ENCODE measurements at regions not wholly inside any gene's neighbourhood (a gene's known extent, or its start where the extent isn't known, plus 50 kb on each side); places are given as distances from the start of the nearest gene placed in this dataset.
"Not testable (repeated sequence)": the region's sequence is repeated elsewhere in the genome, so short reads cannot be mapped to it uniquely, and the experiment has no call there.

DNA sequence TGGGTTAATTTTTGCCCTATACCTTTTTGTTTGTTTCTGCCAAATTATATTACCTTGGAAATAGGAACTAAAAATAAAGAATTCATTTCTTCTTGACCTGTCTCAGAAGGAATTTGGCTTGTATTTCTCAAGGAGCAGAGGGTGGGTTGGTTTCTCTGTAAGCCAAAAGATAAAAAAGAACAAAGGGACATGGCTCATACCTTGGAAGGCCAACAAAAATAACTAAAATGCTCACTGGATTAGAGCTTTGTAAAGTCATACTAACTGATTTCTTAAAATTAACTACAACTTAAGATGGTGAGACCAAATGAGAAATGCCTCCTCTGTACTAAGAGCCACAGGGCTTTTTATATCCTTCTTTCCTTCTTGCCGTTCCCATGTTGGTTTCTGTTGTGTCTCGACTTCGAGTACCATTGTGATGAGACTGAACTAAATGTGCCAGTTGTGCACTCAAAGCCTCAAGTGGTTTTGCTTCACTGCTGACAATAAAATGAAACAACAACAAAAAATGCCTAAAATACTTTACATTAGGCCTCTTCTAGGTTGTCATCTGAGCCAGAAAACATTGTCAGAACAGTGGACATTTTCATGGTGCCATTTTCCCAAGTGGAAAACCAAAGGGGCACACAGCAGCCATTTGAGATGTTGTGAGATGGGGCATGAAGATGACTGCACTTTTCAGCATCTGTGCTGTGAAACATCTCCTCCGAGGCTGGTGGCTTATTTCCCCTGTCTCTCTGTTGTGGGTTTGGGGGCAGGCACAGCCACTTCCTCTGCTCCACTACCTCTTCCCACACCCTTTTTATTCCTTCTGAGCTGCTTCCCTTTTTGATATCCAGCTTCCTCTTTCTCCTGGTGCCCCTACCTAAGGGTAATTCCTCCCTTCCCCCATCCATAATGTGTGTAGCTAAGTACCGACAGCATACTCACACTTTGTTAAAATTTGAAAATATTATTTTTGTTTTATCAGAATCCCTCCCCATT, 51.8 kb upstream of the AGR3 start:
- no peak for DNase-seq (ENCODE audit: low spot score)

DNA sequence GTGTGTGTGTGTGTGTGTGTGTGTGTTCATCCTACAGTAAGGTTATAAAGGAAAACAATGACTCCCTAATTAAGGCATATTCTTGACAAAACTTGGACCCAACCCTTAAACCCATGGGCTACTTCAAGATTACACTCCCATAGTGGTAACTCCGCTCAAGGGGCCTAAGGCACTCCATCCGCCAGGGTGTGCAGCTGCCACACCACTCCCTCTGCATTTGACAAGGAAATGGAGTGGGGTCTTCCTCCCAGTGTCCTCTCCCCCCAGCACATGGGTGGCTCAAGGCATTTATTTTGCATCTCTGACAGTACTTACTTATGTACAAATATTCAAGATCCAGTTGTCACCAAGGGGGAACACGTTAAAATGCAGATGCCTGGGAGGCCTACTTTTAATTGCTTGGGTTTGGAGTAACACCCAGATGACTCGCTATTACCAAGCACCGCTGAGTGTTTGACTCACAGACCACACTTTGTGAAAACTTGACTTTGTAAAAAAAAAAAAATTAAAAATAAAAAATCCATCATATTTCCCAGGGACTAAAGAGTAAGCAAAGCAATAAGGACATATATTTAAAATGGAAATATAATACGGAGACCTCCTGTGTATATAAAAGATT, 53.0 kb upstream of the AGR3 start:
- no peak for DNase-seq (ENCODE audit: low spot score)

DNA sequence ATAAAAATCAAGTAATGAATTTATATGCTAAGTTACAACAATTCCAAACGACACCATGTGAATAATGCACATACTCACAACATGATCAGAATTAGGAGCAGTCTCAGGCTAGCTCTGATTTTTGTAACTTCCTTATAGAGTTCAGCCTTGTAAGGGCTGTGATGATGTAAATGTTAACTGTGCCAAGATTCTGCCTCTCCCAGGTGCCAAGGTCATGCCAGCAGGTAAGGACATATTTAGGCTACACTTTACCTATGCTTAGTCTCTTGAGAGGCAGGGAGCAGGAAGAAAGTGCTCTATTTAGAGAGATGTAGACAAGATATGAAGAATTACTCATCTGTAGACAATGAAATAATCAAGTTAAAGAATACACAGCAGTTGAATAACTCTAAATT, 53.6 kb upstream of the AGR3 start:
- peak; percentile 52 for DNase-seq (ENCODE audit: low spot score)

- DNase-seq (ENCODE audit: low spot score): no peak
Observed at GRCh38 chr7:16936626-16937422, 55.0 kb upstream of the AGR3 start.

GRCh38 chr7:16939161-16939560, 57.4 kb upstream of the AGR3 start:
- DNase-seq (ENCODE audit: low spot score): no peak

DNA sequence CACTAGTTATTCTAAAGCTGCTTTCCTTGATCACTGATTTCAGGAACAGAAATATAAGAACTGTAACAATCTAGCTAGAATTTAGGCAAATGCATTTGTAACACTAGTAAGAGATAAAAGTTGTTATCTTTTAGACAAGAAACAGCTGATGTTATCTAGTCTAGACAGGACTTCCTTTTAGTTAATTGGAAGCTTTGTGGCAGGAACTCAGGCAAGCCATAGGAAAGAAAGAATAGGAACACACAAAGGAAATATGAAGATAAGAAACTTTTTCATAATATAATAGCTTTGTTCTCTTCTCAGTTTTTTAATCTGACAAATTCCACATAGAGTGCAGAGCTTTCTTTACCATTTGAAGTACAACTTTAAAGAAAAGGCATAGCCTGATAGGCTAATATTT, 59.0 kb upstream of the AGR3 start:
- DNase-seq (ENCODE audit: low spot score): no peak

- DNase-seq (ENCODE audit: low spot score): no peak
Observed at GRCh38 chr7:16942929-16943509, 61.2 kb upstream of the AGR3 start.

- no peak for DNase-seq (ENCODE audit: low spot score)
Observed at GRCh38 chr7:16944936-16945335, 63.2 kb upstream of the AGR3 start.

- DNase-seq (ENCODE audit: low spot score): no peak
Observed at GRCh38 chr7:16945372-16945771, 63.6 kb upstream of the AGR3 start.

GRCh38 chr7:16948110-16948509, 66.3 kb upstream of the AGR3 start:
- not testable (repeated sequence) for DNase-seq (ENCODE audit: low spot score)

- DNase-seq (ENCODE audit: low spot score): no peak
Observed at GRCh38 chr7:16951483-16952080, 69.8 kb upstream of the AGR3 start.

GRCh38 chr7:16954321-16954720, 72.5 kb upstream of the AGR3 start:
- DNase-seq (ENCODE audit: low spot score): no peak

DNA sequence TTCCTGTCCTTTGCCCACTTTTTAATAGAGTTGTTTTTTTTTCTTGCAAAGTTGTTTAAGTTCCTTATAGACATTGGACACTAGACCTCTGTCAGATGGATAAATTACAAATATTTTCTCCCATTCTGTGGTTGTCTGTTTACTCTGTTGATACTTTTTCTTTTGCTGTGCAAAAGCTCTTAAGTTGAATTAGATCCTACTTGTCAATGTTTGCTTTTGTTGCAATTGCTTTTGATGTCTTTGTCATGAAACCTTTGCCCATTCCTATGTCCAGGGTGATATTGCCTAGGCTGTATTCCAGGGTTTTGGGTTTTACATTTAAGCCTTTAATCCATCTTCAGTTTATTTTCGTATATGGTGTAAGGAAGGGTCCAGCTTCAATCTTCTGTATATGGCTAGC, 76.9 kb upstream of the AGR3 start:
- DNase-seq (ENCODE audit: low spot score): no peak

DNA sequence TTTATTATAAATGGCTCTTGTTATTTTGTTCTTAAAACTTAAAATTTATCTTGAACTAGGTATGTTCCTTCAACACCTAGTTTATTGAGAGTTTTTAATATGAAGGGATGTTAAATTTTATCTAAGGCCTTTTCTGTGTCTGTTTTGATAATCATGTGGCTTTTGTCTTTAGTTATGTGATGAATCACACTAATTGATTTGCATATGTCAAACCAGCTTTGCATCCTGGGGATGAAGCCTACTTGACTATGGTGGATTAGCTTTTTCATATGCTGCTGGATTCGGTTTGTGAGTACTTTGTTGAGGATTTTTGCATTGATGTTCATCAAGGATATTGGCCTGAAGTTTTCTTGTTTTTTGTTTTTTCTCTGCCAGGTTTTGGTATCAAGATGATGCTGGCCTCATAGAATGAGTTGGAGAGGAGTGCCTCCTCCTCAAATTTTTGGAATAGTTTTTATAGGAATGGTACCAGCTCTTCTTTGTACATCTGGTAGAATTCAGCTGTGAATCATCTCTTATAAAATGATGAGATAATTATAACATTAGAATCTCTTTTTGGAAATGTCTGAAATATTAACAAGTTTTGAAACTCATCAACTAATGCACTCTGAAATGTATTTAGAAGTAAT, 78.7 kb upstream of the AGR3 start:
- DNase-seq (ENCODE audit: low spot score): no peak

DNA sequence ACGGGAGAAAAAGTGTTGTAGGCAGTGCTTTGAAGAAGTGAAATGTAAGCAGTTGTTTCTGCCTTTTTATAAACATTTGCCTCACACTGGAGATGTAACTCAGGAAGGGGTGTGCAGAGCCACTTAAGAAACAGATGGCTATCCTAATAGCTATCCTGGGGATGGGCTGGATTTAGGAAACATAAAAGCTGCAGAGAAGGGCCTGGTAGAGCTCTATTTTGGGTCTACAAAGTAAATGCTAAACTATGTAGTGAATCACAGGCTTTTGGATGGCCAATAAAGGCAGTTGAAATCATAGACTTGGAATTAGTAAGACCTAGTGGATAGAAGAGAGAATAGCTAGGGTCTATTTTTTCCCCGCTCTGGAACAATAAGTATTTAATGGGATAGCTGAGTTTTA, 79.9 kb upstream of the AGR3 start:
- DNase-seq (ENCODE audit: low spot score): no peak

GRCh38 chr7:16963044-16963443, 81.3 kb upstream of the AGR3 start:
- DNase-seq (ENCODE audit: low spot score): no peak

DNA sequence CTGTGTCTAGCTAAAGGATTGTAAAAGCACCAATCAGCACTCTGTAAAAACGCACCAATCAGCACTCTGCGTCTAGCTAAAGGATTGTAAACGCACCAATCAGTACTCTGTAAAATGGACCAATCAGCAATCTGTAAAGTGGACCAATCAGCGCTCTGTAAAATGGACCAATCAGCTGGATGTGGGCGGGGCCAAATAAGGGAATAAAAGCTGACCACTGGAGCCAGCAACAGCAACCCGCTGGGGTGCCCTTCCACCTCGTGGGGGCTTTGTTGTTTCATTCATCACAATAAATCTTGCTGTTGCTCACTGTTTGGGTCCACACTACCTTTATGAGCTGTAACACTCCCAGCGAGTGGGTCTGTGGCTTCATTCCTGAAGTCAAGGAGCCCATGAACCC, 83.9 kb upstream of the AGR3 start:
- DNase-seq (ENCODE audit: low spot score): not testable (repeated sequence)

- DNase-seq (ENCODE audit: low spot score): no peak
Observed at GRCh38 chr7:16967300-16967811, 85.6 kb upstream of the AGR3 start.

GRCh38 chr7:16970732-16971482, 89.1 kb upstream of the AGR3 start:
- DNase-seq (ENCODE audit: low spot score): no peak

DNA sequence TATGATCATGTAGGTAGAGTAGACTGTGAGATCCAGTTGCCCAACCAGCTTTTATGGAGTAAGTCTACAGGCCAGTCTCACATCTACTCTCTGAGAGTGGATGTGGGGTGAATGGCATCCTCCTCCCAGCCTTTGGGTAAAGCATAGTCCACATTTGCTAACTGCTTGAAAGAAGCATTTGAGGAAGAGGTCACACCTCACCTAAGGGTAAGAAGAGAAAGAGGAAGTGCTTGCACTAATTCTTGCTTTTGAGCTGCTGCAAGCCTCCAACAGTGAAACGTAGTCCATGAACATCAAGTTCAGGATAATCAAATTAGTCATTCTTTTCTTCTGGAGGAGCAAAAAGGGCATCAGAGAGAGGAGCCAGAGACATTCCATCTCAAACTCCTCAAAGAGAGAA, 93.9 kb upstream of the AGR3 start:
- no peak for DNase-seq (ENCODE audit: low spot score)

Data from ureter (tissue), 1 donor.